A673 (cell line): ENCODE measurements at regions not wholly inside any gene's neighbourhood (a gene's known extent, or its start where the extent isn't known, plus 50 kb on each side); places are given as distances from the start of the nearest gene placed in this dataset.

Experiments
- BruUV-seq: library from RNA; stranded (reverse); fragments of 400-500 nt; replicated peaks from 2 replicates; lab custom pipeline; 2021; lab: Mats Ljungman, UMichigan
- CTCF ChIA-PET: fragments of 300-600 bp; sonication (Branson Sonifier 250); formaldehyde crosslinking; loops from one replicate; lab custom pipeline; 2022; ENCODE audit warnings: antibody characterized with exemption; lab: Charles Lee
- POLR2A ChIA-PET: fragments of 300-600 bp; sonication (Branson Sonifier 250); formaldehyde crosslinking; loops from one replicate; lab custom pipeline; 2022; ENCODE audit warnings: antibody characterized with exemption; ENCODE audit not compliant: low non-redundant PET; lab: Charles Lee
- DNase-seq: peaks from one replicate; pipeline ENCODE4 v3.0.0-alpha.2; 2015; ENCODE audit warnings: low spot score
- H3K27ac ChIP-seq: fragments of 200-600 bp; sonication (generic); 2 replicates; pipeline ENCODE4 v1.5.1; 2016; ENCODE audit warnings: mixed run types, low read depth, mild to moderate bottlenecking, mixed read lengths, antibody characterized with exemption, low read length; ENCODE audit not compliant: poor library complexity, severe bottlenecking
- H3K27me3 ChIP-seq: fragments of 200-600 bp; sonication (generic); replicated peaks from 2 replicates; pipeline ENCODE4 v1.6.1; 2017; ENCODE audit warnings: mixed run types, low read depth, mild to moderate bottlenecking, mixed read lengths, antibody characterized with exemption, low read length; ENCODE audit not compliant: insufficient read depth, poor library complexity
- H3K36me3 ChIP-seq: fragments of 200-600 bp; sonication (generic); 2 replicates; pipeline ENCODE4 v1.6.1; 2016; ENCODE audit warnings: mixed run types, mild to moderate bottlenecking, mixed read lengths, antibody characterized with exemption, low read length; ENCODE audit not compliant: insufficient read depth, poor library complexity, severe bottlenecking
- H3K4me1 ChIP-seq: fragments of 200-600 bp; sonication (generic); 2 replicates; pipeline ENCODE4 v1.6.1; 2017; ENCODE audit warnings: mixed run types, mild to moderate bottlenecking, mixed read lengths, antibody characterized with exemption, low read length; ENCODE audit not compliant: insufficient read depth, poor library complexity, severe bottlenecking
- H3K4me3 ChIP-seq: fragments of 200-600 bp; sonication (generic); 2 replicates; pipeline ENCODE4 v1.5.1; 2016; ENCODE audit warnings: low read depth, mixed run types, mild to moderate bottlenecking, mixed read lengths, low read length; ENCODE audit not compliant: poor library complexity, severe bottlenecking
- H3K9me3 ChIP-seq: fragments of 200-600 bp; sonication (generic); 2 replicates; pipeline ENCODE4 v1.6.1; 2016; ENCODE audit warnings: mixed run types, low read depth, mild to moderate bottlenecking, mixed read lengths, antibody characterized with exemption, low read length; ENCODE audit not compliant: poor library complexity, severe bottlenecking
- EZH2 ChIP-seq: fragments of 200-600 bp; sonication (generic); IDR thresholded peaks from 2 replicates; pipeline ENCODE4 v1.6.1; 2017; ENCODE audit warnings: borderline replicate concordance, low read depth, mild to moderate bottlenecking, mixed read lengths, antibody characterized with exemption, low read length; ENCODE audit not compliant: poor library complexity, severe bottlenecking
- intact Hi-C: fragments of 100-400 bp; cut with micrococcal nuclease; formaldehyde crosslinking; loops from one replicate; pipeline ENCODE4 v1.10.0; 2022; ENCODE audit not compliant: unreplicated experiment
- TF ChIP-seq, protein P1 (sequence below): fragments of 300-800, 200-600 bp; sonication (generic); conservative IDR thresholded peaks from 2 replicates; pipeline ENCODE4 v1.5.1; 2017; ENCODE audit warnings: low read depth, mild to moderate bottlenecking, antibody characterized with exemption, low read length, moderate library complexity, mixed read lengths

DNA sequence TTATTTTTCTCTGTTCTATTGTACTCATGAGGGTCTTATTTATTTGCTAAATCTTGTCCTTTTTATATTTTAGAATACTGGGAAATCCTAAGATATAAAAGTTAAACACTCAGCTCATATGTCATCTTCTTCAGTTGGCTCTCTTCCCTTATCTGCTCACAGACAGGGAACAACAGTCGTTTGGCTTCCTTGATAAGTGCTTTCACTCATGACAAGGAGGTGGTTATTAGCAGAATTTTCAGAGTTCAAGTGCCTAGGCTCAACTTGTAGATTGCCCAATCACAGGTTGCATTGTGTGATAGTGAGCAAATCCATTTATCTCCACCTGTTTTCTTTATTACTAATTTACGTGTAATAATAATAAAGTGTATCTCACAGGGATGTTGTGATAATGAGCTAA, 620.3 kb upstream of the PCDH20 start:
- intact Hi-C loops, result no loop called here
- POLR2A ChIA-PET, result no interaction called here
- no peak for DNase-seq
- H3K4me1 ChIP-seq, result no peaks in the 10 kb centered on the region
- BruUV-seq, result no TSS peak
- CTCF ChIA-PET, result no interaction called here
- no peak overlapping the region for H3K4me3 ChIP-seq
- no peaks in the 10 kb centered on the region for H3K9me3 ChIP-seq
- no peak for TF ChIP-seq EZH2
- H3K36me3 ChIP-seq, result no peaks in the 10 kb centered on the region
- no peak overlapping the region for H3K27ac ChIP-seq
- H3K27me3 ChIP-seq, result no peaks in the 10 kb centered on the region

DNA sequence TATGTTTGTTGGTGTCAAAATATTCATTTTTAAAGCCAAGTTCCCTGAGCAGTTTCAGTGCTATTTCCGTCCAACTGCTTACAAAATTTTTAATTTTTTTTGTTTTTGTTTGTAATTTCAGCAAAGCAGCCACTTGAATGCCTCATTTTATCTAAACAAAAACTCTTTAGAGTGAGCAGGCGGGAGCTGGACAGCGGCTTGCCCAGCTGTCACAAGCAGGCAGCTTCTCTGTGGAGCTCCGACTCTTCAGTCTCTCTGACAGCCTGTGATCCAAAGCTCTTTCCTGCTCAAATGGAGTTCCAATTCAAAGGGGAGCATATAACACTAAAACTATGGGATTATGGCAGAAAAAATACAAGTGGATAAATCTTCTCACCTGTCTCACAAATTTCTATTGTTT, 618.3 kb upstream of the PCDH20 start:
- no peak for DNase-seq
- TF ChIP-seq, protein P1, sequence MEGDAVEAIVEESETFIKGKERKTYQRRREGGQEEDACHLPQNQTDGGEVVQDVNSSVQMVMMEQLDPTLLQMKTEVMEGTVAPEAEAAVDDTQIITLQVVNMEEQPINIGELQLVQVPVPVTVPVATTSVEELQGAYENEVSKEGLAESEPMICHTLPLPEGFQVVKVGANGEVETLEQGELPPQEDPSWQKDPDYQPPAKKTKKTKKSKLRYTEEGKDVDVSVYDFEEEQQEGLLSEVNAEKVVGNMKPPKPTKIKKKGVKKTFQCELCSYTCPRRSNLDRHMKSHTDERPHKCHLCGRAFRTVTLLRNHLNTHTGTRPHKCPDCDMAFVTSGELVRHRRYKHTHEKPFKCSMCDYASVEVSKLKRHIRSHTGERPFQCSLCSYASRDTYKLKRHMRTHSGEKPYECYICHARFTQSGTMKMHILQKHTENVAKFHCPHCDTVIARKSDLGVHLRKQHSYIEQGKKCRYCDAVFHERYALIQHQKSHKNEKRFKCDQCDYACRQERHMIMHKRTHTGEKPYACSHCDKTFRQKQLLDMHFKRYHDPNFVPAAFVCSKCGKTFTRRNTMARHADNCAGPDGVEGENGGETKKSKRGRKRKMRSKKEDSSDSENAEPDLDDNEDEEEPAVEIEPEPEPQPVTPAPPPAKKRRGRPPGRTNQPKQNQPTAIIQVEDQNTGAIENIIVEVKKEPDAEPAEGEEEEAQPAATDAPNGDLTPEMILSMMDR, result no peak
- TF ChIP-seq EZH2, result no peak
- H3K27me3 ChIP-seq, result no peaks in the 10 kb centered on the region
- no peaks in the 10 kb centered on the region for H3K36me3 ChIP-seq
- no TSS peak for BruUV-seq
- H3K4me3 ChIP-seq, result no peak overlapping the region
- no peaks in the 10 kb centered on the region for H3K9me3 ChIP-seq
- no peaks in the 10 kb centered on the region for H3K4me1 ChIP-seq
- intact Hi-C loops, result no loop called here
- ChIA-PET CTCF (no interaction called here), POLR2A (no interaction called here)
- no peak overlapping the region for H3K27ac ChIP-seq

DNA sequence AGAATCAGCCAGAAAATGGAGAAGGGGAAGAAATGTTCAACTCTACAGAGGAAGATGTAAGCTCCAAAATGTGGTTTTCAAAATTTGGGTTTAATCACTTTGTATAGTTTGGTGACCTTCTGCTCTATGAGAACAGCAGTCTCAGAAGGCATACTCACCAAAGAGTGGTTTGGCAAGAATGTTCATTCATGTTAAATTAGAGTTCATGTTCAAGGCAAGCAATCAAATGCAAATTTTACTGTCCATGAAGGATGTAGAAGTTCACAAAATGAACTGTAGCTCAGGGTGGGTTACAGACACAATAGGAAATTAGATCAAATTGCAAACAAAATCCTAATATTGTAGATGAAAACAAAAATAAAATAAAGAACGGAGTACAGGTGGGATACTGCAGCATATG, 606.7 kb upstream of the PCDH20 start:
- Histone ChIP-seq H3K4me1 (no peaks in the 10 kb centered on the region), H3K36me3 (no peaks in the 10 kb centered on the region), H3K27ac (no peak overlapping the region), H3K4me3 (no peak overlapping the region), H3K9me3 (no peaks in the 10 kb centered on the region), H3K27me3 (no peaks in the 10 kb centered on the region)
- BruUV-seq, result no TSS peak
- no peak for DNase-seq
- ChIA-PET POLR2A (no interaction called here), CTCF (no interaction called here)
- intact Hi-C loops, result no loop called here
- no peak for TF ChIP-seq EZH2
- TF ChIP-seq, protein P1, result no peak

DNA sequence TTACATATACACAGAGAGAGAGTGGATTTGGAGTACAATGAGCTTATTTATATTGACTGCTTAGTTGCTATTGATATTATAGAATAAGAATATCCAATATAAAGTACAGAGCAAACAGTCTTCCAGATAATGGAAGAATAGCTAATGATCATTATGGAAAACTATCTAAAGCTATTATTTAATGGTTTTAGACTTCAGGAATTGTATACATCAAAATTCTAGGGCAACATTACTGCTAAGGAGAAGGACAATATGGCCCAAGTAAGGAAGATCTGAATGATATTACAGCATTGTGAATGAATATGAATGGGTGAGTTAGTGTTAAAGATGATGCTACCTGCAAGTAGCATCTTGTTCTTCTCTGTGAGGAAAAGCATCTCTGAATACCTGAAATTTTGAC, 604.2 kb upstream of the PCDH20 start:
- BruUV-seq, result no TSS peak
- intact Hi-C loops, result no loop called here
- CTCF ChIA-PET, result no interaction called here

More for the DNA sequence above, 604.2 kb upstream of the PCDH20 start:
- Histone ChIP-seq H3K36me3 (no peaks in the 10 kb centered on the region), H3K27me3 (no peaks in the 10 kb centered on the region), H3K27ac (no peak overlapping the region), H3K9me3 (no peaks in the 10 kb centered on the region), H3K4me1 (no peaks in the 10 kb centered on the region), H3K4me3 (no peak overlapping the region)
- POLR2A ChIA-PET, result no interaction called here
- no peak for TF ChIP-seq EZH2
- TF ChIP-seq, protein P1, result no peak
- no peak for DNase-seq
